ENCODE measurements at regions not wholly inside any gene's neighbourhood (a gene's known extent, or its start where the extent isn't known, plus 50 kb on each side); places are given as distances from the start of the nearest gene placed in this dataset.
A peak's percentile ranks its signal among the peaks of the same experiment; 100 is the strongest.

DNA sequence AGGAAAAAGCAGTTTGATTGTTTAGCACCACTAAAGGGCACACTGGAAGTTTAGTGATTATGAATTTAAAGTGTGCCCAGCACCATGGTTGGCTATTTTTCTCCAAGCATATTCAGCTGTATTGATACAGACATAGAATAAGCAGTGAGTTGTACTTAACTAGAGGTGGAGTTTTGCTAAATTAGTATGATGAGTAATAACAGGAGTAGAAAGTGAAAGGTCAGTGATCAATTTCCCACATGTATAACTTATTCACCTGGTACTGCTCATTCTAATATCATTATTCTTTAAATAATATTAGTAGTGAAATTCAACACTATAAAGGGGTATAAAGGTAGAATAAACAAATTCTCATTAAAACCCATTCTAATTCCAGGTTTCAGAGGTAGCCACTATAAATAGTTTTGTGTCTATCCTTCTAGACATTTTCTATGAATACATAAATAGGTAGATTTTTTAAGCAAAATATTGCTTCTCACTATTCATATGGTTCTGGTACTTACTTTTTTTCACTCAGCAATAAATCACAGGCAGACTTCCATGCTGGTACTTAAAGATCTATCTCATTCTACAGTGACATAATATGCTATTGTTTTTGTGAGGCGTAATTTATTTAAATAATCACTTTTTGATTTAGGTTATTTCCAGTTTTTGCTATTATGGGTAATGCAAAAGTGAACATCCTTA lies 732.9 kb downstream of the VGLL3 start:
- no peak for DNase-seq

DNA sequence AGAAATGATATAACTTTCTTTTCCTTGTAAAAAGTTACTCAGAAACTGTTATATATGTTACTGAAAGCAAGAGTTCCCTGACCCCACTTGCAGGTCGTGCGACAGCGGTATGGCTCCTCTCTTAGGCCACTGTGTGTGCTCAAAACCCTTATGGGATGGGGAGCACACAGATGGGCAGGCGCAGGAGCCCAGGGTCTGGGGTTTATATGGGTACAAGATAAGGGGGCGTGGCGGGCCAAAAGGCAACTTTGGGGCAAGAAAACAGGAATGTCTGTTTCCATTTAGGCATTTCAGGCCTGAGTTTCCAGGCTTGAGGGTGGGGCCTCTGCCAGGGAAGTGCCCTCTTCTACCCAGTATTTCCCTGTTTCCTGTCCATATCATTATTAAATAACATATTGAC lies 736.5 kb downstream of the VGLL3 start:
- no peak for DNase-seq

DNA sequence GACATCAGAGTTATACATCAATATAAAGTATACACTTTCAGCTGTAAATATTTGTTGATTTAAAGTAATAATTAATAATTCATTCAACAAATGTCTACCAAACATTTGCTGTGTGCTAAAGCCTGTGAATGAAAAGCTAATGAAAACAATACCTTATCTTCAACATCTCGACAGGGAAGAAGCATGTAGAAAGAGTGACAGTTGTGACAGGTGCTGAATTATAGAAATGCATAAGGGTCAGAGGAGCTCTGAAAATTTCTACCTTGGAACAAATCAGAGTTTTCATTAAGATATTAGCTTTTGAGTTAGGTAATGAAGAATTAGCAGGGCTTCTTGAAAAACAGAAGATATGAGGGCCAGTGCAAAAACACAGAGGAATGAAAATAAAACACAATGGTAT lies 739.2 kb downstream of the VGLL3 start:
- DNase-seq, result peak; percentile 29

DNA sequence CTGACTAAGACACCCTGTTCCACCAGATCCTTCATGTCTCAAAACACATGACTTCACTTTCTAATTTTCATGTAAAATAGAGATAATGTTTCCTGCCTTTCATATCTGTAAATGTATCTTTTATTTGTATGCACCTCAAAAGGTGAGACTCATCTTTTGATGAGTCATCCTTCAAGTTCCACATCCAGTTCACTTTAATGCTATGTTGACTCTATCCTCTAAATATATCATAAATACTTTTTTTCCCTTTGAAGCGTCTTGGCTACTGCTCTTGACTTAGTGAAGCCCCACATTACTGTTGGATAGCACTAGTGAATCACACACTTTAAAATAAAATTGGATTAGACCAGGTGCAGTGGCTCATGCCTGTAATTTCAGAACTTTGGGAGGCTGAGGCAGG lies 741.1 kb downstream of the VGLL3 start:
- peak; percentile 47 for DNase-seq

DNA sequence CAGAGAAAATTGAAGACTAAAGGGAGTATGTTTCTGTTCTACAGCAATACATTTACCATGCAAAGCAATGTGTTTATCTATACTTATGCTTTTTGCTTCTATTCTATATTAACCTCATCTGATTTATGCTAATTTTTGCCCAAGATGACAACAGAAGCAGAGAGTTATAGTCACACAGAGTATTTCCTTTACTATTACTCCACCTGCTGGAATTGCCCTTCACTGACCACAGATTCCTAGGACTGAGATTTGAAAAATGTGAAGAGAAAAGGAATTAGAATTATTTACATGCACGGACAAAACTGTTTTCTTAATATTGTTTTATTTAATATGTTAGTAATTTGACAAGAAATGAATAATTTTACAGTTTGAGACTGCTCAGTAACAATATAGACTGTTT lies 745.6 kb downstream of the VGLL3 start:
- peak; percentile 20 for DNase-seq

DNA sequence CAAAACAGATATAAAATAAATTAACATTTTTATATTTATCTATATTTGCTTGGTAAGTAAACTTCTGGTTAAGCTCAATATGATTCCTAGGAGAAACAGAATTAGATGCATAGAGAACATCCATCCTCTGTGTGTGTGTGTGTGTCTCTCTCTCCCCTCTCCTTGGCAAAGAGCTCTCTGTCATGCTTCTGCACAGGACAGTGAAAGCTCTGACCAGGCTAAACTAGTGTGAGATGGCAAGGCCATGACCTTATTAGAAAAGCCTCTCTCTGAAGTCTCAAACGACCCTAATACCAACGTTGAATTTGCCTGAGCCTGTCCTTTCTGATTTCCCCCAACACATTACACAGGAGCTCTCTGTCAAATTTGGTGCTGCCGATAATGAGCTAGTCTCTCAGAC lies 746.0 kb downstream of the VGLL3 start:
- no peak for DNase-seq

DNA sequence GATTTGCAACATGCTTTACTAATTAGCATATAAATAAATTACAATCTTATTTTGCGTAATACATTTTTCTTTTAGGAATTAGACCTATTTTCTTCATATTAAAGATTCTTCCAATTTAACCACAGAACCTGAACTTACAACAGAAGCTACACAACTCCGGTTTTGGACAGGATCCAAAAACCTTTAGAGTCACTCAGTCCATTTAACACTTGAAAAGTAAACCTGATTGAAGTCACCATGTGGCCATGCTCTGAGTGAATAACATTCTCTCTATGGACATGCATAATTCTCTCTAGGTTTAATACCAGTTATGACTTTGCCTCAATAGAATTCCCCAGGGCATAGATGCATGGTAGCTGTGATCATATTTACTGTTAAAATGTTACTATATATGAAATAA lies 751.0 kb downstream of the VGLL3 start:
- peak; percentile 1 for DNase-seq

DNA sequence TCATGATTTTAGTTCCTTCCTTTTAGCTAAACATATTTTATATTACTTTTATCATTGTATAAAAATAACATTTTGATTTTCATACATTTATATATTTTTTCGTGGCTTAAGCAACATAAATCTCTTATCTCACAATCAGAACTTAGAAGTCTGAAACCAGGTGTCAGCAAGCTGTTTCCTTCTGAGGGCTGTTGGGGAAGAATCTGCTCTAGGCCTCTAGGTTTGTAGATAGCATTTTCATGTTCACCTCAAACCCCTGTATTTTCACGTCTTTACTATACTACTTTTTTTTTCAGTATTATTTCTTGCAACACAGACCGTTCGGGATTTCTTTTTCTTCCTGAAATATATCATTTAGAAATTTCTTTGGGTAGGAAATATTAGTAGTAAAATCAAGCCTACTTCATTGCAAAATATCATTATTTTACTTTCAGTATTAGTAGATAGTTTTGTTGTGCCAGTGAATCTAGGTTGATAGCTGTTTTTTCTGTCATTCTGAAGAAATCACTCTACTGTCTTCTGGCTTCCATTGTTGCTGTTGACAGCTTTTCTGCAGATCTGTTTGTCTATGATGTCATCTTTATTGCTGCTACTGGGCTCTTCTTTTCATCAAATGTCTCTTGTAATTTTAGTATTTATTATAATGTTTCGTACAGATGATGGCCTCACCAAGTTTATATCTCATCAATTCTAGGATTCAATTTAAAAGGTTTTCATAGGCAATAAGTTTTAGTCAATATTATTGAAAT lies 756.3 kb downstream of the VGLL3 start:
- DNase-seq, result peak; percentile 21

DNA sequence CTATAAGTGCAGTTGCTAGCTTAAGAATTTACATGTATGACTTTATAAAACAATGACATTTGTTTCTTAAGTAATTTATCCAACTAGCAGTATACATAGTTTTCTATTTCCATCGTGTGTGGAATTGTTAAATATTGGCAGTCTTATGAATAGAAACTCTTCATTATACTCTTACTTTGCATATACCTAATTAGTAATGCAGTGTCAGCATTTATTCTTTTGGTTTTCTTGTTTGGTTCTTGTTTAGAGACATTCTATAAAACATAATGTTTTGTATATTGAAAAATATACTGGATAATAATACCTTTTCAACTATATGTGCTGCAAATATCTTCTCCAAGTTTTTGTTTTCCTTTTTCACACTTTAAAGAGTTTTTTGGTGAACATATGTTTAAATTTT lies 760.2 kb downstream of the VGLL3 start:
- DNase-seq, result no peak

DNA sequence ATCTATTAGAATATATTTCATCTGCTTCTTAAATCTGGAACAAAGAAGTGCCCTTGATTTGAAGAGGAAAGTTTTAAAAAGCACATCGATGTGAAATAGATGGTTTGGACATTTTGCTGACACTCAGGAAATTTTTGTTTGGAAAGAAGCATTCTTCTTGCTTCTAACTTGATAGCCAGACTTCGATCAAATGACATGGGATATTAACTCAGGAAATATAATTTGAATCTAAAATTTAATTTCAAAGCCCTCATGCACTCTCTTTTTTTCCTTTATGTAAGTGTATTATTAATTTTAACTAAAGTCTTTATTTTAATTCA lies 761.2 kb downstream of the VGLL3 start:
- no peak for DNase-seq

DNA sequence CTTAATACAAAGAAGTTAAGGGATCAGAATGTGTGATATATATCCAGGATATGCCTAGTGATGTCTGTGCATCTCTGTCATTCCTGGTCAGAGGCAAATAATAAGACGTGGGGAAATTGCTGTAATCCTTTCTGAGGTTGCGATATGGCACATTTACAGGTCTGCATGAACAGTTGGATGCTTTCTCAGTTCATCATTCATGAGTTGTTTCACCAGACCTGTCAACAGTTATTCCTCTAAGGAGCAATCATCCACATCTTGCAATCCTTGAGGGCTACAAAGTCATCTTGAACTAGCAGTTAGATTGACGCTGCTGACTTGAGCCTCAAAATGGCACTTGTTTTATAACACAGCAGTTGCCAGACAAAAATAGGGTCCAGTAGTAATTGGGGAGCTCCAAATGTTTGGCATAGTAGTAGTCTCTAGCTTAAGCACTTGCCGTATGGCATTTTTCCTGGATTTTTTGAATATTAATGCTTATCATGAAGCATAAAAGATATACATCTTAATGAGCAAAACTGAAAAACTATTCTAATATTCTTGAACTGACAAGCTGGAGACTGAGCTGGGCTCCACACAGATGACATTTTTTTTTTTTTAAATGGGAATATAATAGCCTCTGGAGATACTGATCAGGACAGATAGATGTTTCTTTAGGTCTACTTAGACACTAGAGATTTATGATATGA lies 761.7 kb downstream of the VGLL3 start:
- DNase-seq, result no peak

DNA sequence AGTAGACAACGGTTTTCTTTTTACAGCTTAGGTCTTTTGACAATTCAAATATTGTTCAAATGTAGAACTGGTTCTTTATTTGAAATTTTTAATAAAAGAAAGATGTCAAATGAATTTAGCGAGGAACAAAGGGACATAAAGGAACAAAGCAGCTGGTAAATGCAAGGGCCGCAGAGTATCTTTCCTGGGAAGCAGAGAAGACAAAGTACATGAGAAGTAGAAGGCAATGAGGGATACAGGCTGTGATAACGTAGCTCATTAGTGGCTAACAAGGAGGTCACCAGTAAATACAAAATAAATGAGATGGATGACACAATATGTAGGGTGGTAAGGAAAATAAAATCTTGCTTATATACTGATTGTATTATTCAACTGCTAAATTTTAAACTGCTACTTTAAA lies 762.8 kb downstream of the VGLL3 start:
- DNase-seq, result no peak

DNA sequence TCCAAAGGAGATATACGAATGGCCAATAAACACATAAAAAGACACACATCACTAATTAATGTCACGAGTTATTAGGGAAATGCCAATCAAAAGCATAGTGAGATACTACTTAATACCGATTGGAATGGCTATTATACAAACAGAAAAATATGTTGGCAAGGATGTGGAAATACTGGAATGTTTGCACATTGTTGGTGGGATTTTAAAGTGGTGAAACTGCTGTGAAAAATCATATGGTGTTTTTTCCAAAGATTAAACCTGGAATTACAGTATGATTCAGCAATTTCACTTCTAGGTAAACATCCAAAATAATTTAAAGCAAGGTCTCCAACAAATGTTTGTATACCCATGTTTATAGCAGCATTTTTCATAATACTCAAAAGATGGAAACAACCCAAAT lies 765.5 kb downstream of the VGLL3 start:
- no peak for DNase-seq

DNA sequence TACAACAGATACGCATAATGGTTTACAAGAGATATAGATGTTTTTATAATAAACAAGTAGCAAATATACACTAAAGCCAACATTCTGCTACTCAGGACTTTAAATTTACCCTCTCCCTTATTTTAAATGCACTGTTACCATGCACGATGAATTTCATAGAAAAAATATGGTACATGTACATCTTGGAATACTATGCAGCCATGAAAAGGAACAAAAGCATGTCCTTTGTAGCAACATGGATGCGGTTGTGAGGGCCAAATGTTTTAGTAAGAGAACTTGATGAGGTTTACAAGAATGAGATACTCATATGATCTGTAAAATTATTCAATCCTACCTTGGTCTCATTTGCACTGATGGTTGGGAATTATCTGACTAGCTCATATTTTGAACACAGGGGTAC lies 769.3 kb downstream of the VGLL3 start:
- no peak for DNase-seq

DNA sequence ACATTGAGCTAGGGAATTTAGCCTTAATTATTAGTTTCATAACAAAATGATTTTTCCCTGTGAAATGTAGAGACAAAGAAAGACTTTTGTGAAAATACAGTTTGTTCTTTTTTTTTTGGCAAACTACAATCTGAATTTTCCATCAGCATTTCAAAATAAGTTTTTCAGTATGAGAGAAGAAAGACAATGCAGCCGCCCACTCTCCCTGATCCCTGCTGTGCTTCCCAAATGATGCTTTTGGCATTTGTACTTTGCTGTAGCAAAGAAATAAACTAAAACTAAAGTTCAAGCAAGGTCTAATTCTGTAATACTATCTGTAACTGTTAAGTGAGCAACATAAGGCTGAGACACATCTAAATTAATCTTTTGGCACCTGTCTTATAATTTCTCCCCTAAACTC lies 782.2 kb downstream of the VGLL3 start:
- DNase-seq, result no peak

DNA sequence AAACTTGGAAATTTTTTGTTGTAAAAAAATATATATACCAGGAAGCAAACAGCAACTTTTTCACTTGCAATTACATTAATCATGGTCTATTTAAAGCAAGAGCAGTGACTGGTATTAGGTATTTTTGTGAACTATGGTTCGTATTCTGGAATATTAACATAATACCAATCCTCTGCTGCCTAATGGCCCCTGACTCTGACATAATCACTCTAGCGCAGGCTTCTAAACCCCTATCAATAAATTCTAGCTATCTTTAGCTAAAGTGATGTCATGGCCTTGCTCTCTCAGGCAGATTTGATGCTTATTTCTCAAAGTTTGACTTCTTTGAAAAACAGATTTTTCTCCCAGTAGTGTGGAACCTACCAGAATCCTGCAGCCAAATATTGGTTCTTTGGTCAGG lies 808.3 kb downstream of the VGLL3 start:
- no peak for DNase-seq

DNA sequence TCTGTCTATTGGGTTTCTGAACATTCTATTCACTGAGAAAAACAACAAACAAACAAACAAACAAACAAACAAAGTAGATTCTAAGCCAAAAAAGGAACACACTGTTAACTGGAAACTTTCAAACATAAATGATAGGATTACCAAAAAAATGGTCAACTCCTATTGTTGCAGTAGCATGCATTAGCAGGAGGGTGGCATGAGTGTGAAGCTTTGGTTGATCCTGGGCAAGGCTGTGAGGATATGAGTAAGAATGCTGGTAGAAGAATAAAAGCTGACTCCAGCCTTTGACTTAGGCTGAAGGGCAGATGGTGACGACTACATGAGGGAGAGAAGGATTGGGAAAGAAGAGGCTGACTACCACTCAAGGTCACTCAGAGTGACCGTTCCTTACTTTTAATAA lies 810.3 kb downstream of the VGLL3 start:
- peak; percentile 49 for DNase-seq

DNA sequence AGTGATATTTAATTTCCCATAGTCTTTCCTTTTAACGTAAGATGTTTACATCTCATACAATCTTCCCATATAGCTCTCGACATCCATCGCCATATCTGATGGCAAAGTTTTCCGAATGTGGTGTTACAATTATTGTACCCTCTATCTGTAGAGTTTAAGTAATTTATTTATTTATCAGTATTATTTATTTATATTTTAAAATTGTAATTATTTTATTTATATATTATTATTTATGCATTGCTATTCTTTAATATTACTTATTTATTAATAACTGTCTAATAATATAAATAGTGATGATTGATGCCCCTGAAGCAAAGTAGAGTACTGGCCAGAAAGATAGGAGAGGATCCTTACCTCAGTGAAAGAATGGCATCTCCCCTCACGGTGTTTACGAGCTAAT lies 812.9 kb downstream of the VGLL3 start:
- no peak for DNase-seq

DNA sequence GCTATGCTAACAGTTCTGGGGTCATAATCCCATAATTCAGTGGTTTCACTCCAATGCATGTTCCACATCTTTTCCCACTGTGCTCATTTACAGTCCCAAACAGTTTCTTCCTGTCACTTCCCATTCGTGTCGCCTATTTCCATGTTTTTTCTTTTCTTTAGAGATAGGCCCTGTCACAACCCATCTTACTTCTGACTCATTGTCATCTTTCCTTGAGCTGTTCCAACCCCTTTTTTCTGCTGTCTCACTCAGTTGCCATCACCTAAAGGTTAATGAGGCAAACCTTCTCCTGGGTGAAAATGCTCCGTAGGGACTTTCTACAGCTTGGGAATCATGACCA lies 814.5 kb downstream of the VGLL3 start:
- no peak for DNase-seq

DNA sequence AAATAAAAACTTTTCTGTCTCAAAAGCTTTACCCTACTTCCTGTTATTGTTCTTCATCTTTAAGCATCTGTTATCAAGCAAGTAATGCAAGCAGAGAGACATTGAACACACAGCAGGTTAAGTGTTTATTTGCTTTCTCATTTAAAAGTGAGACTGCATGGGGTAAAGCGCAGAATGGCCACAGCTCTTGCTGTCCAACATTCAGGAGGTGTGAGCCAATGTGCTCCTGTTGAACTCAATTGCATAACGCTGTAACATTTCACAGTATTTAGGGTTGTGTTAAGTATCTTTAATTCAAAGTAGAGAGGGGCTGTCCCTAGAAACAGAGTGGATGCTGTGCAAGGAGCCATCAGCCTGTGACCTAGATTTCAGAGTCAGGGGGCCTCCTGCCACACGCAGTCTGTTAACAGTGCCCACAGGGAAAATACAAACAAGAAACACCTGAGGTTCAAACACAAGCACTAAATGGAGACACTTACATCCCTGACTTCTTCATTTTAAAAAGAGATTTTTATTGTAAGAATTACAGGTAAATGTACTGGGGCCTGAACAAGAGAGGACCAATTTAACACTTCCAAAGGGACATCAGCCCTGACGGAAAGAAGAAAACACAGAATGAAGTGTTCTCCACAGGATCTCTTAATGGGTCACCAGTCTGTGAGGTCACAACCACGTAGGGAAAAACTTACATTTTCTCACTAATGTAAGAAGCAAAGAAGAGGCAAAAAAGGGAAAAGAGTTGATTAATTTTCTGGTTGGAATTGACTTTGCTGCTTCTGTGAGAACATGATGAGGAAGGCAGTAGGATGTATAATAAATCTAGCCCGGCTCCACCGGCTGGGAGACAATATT lies 815.1 kb downstream of the VGLL3 start:
- DNase-seq, result peak; percentile 35

DNA sequence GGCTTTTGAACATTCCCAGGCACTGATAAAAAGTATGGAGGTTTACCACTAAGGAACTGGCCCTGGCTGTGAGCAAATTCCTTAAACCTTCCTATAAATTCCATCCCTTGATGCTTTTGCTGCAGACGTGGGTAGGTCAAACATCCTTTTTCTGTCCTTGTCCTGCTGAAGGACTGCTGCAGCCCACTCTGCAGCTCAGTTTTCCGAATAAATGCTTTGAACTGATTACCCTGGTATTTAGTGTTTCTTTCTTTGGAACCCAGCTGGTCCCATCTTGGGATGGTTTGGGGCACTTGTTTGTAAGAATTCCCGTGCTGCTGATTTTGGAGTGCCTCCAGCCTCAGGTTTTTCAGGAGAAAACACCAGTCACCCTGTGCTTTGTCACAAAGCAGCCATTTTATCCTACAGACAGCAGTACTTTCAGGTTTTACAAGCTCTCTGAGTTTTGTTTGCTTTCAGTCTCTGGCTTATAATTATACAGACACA lies 815.9 kb downstream of the VGLL3 start:
- DNase-seq, result peak; percentile 35

DNA sequence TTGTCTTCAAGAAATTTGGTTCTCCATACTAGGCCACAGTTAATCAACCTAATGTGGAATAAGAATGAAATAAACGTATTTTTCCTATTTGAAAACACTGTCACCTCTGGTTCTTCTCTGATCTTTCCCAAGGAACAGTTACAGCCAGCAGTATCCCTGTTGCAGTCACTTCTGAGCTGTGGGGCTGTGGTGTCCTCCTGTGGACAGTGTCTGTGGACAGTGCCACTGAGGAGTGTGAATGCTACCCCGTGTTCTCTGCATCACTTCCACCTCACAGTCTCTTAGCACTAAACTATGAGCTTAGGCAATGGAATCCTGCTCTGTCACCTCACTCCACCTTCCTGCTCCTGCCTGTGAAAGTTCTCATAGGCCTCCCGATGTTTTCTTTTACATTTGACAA lies 817.5 kb downstream of the VGLL3 start:
- no peak for DNase-seq

DNA sequence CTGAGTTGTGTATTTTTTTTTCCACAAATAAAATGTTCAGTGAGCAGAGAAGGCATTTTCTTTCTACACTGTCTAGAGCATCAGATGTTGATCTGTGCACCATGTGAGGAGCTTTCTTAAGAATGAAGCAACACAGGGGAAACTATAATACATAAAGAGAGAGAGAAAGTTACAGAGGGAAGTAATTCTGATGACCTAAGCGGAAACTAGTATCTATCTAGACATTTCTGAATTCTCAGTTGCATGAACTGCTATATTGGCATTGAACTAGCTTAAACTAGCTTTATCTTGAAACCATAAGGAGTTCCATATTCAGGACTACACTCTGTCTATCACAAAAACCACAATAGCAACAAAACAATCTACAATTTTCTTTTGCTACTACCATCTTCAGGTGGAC lies 822.4 kb downstream of the VGLL3 start:
- no peak for DNase-seq
